Mucosa of descending colon (tissue), 3 donors: ENCODE measurements at regions not wholly inside any gene's neighbourhood (a gene's known extent, or its start where the extent isn't known, plus 50 kb on each side); places are given as distances from the start of the nearest gene placed in this dataset.

Source experiments
- ATAC-seq: fragments of 200-7000 bp; cut with Tn5 transposase; one replicate; pipeline ENCODE4 v1.9.1; 2020; ENCODE audit warnings: mild to moderate bottlenecking, moderate library complexity
- DNase-seq, 3 donors: peaks; one replicate each; pipeline ENCODE4 v3.0.0-alpha.2; 2020
- H3K36me3 ChIP-seq: fragments of 200-600 bp; one replicate; pipeline ENCODE4 v1.8.0; 2021; ENCODE audit warnings: low read depth, mild to moderate bottlenecking
- H3K4me1 ChIP-seq: fragments of 200-600 bp; one replicate; pipeline ENCODE4 v1.8.0; 2021; ENCODE audit warnings: low read depth, mild to moderate bottlenecking
- H3K4me3 ChIP-seq: fragments of 200-600 bp; one replicate; pipeline ENCODE4 v1.8.0; 2021; ENCODE audit warnings: mild to moderate bottlenecking
- H3K9me3 ChIP-seq: fragments of 200-600 bp; one replicate; pipeline ENCODE4 v1.8.0; 2021; ENCODE audit warnings: mild to moderate bottlenecking
- intact Hi-C, 2 donors: fragments of 100-400 bp; cut with DNase I in 1 of 2; cut with micrococcal nuclease in 1 of 2; formaldehyde crosslinking; loops; one replicate each; pipeline versions ENCODE4 v1.11.0 to v1.11.1; 2022; cut with DNase I, micrococcal nuclease
- TF ChIP-seq, protein P1 (sequence below): fragments of 200-600 bp; IDR thresholded peaks from one replicate; pipeline ENCODE4 v1.8.0; 2022; ENCODE audit warnings: antibody characterized with exemption, mild to moderate bottlenecking
- donor health status: DM: no; HTN: no; CAD: no; lungs with moderate emphysema.
- donor health status: DM: no; HTN: no; CAD: no.
- donor health status: DM: no; HTN: yes; CAD: no.

DNA sequence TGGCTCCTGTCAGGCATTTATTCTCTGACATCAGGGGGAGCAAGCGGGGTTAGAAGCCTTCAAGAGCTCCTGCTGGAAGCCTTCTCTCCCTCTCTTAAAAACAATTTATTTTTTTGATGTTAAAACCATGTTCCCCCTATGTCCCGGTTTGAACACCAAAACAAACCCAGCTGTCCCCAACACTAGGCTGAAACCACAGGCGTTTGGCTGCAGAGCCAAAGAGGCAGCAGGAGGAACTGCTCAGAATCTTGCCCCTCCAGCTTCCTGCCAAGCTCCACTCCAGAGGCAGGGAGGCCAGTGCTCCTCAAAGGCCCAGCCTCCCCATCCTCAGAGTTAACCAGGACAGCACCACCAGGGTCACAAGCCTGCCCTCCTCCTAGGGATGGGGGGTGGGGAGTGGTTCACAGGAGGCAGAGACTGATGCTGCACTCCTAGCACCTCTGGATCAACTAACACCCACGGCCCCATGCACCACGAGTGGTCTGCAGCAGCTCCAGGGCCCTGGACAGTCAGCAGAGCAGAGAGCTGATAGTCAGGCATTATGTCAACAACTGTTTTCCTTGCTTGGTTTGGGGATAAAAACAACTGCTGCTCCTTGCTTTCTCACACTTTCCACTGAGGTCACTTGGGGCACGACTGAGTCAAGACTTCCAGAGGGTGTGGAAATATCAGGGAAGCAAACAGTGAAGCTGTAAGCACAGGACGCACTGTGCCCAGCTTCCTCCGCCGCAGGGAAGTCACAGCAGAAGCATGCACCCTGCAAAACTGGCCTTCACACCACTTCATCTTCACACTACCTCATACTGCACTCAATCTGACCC, 96.5 kb upstream of the ADRA1B start:
- intact Hi-C loops = no loop called here
- Histone ChIP-seq H3K36me3 (no peaks in the 10 kb centered on the region), H3K9me3 (no peaks in the 10 kb centered on the region), H3K4me3 (no peak overlapping the region), H3K4me1 (no peaks in the 10 kb centered on the region)
- TF ChIP-seq, protein P1, sequence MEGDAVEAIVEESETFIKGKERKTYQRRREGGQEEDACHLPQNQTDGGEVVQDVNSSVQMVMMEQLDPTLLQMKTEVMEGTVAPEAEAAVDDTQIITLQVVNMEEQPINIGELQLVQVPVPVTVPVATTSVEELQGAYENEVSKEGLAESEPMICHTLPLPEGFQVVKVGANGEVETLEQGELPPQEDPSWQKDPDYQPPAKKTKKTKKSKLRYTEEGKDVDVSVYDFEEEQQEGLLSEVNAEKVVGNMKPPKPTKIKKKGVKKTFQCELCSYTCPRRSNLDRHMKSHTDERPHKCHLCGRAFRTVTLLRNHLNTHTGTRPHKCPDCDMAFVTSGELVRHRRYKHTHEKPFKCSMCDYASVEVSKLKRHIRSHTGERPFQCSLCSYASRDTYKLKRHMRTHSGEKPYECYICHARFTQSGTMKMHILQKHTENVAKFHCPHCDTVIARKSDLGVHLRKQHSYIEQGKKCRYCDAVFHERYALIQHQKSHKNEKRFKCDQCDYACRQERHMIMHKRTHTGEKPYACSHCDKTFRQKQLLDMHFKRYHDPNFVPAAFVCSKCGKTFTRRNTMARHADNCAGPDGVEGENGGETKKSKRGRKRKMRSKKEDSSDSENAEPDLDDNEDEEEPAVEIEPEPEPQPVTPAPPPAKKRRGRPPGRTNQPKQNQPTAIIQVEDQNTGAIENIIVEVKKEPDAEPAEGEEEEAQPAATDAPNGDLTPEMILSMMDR = no peak
- ATAC-seq (peak; percentile 71), DNase-seq (peak; percentile 27 to 55 (median 42))

DNA sequence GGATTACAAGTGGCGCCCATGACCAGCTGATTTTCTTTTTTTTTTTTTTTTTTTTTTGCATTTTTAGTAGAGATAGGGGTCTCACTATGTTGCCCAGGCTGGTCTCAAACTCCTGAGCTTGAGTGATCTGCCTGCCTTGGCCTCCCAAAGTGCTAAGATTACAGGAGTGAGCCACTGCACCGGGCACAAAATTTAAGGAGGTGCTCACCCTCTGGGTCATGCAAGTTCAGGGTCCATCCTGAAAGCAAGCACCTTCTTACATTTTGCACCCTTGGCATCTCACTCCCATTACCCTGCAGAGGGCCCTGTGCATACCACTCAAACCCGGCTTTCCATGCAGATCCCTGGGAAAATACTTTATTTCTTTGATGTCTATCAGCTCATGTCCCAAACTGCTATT, 95.6 kb upstream of the ADRA1B start:
- H3K9me3 ChIP-seq = no peaks in the 10 kb centered on the region
- intact Hi-C loops = no loop called here
- no peak for DNase-seq

DNA sequence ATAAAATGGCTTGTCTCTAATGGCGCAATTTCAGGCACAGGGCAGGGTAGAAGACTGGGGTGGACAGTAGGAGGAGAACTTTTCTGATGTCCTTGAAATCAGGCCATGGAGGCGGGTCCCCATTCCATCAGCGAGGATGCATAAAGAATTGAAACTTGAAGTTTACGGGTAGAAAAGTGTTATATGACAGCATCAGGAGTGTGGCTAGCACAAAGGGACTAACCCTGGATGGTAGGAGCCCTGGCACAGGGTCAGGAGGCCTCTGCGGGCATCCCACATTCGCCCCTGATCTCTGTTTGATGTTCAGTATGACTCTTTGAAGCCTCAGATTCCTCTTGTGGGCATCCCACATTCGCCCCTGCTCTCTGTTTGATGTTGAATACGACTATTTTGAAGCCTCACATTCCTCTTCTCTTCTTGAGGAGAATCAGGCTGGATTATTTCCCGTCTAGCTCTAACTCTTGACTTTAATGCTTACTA, 94.8 kb upstream of the ADRA1B start:
- H3K9me3 ChIP-seq = no peaks in the 10 kb centered on the region
- TF ChIP-seq, protein P1 = no peak
- no peak overlapping the region for H3K4me3 ChIP-seq
- no peak for ATAC-seq
- H3K4me1 ChIP-seq = no peaks in the 10 kb centered on the region
- no peaks in the 10 kb centered on the region for H3K36me3 ChIP-seq
- DNase-seq = no peak
- intact Hi-C loops = no loop called here

More for the DNA sequence above, 95.6 kb upstream of the ADRA1B start:
- no peak for ATAC-seq
- Histone ChIP-seq H3K4me1 (no peaks in the 10 kb centered on the region), H3K36me3 (no peaks in the 10 kb centered on the region), H3K4me3 (no peak overlapping the region)
- TF ChIP-seq, protein P1 = no peak

DNA sequence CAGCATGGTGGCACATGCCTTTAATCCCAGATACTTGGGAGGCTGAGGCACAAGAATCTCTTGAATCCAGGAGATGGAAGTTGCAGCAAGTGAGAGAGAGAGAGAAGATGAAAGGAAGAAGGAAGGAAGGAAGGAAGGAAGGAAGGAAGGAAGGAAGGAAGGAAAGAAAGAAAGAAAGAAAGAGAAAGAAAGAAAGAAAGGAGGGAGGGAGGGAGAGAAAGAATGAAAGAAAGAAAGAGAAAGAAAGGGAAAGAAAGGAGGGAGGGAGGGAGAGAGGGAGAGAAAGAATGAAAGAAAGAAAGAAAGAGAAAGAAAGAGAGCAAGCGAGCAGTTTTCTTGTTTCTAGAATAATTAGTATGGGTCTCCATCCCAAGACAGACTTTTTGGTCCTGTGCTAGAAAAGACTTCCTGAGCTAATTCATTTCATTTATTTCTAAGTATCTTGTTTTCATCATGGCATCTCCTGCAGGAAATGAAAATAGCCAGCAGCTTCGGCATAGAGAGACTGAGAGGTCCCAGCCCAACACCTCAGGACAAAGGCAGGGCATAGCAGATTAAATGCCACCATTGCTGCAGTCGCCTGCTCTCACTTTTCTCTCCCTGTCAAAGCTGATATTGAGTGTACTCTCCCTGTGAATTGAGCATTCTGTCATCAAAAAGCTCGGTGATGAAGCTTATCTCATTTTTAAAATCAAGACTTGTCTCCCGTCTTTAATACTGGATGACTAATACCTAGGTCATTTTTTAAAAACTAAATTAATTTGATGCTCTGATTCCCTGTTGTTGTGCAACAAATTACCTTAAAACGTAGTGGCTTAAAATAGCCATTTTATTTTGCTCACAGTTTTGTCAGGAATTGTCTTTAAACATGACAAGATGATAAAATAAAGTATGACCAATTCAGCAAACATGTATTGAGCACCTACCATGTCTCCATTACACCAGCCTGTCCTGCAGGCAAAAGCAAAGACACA, 91.8 kb upstream of the ADRA1B start:
- TF ChIP-seq, protein P1 = no peak
- Histone ChIP-seq H3K36me3 (no peaks in the 10 kb centered on the region), H3K4me1 (no peaks in the 10 kb centered on the region), H3K9me3 (no peaks in the 10 kb centered on the region), H3K4me3 (no peak overlapping the region)
- intact Hi-C loops = no loop called here
- no peak for DNase-seq
- no peak for ATAC-seq

DNA sequence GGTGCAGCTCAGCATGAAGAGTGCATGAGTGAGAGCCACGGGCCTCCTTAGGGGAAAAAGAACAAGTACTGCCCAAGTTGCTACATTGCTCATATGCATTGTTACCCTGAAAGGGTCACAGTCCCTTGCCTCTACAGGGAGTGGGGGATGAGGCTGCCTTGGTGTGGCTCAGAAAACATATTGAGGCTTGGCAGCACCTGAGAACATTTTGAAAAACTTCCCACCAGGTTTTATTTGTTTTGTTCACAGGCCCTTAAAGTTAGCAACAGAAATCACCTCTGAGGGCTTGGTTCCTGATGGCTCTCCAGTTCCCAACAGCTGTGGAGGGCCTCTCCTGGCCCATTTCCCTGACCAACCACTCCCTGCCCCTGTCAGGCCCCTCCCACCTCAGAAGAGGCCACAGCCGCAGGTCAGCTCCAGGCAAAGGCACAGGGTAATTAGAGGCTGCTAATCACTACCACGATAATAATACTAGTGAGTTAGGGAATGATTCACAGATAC, 90.7 kb upstream of the ADRA1B start:
- no peak overlapping the region for H3K4me3 ChIP-seq
- no peaks in the 10 kb centered on the region for H3K4me1 ChIP-seq
- H3K36me3 ChIP-seq = no peaks in the 10 kb centered on the region
- H3K9me3 ChIP-seq = no peaks in the 10 kb centered on the region
- ATAC-seq = peak; percentile 77
- peak in 1 of 3 donors; percentile 31 for DNase-seq
- intact Hi-C loops = no loop called here
- TF ChIP-seq, protein P1 = no peak
